Endothelial cell of umbilical vein (primary cell): ENCODE measurements at regions not wholly inside any gene's neighbourhood (a gene's known extent, or its start where the extent isn't known, plus 50 kb on each side); places are given as distances from the start of the nearest gene placed in this dataset.

Experiments
- BruUV-seq: library from RNA; stranded (reverse); fragments of 400-500 nt; replicated peaks from 2 replicates; lab custom pipeline; 2021; lab: Mats Ljungman, UMichigan
- CTCF ChIA-PET: fragments of 300-600, 350-600 bp; sonication (Branson Sonifier 250); formaldehyde crosslinking; loops from one replicate; lab custom pipeline; 2021; ENCODE audit warnings: antibody characterized with exemption, inconsistent platforms; lab: Charles Lee
- POLR2A ChIA-PET: fragments of 300-600, 350-600 bp; sonication (Branson Sonifier 250); formaldehyde crosslinking; loops from one replicate; lab custom pipeline; 2021; ENCODE audit warnings: antibody characterized with exemption, inconsistent platforms; lab: Charles Lee
- DNase-seq: peaks from one replicate; pipeline ENCODE4 v3.0.0-alpha.2; 2011; ENCODE audit warnings: low read depth, low spot score
- FAIRE-seq: peaks from 2 replicates; lab custom pipeline; 2011; peaks lifted over from hg19 to GRCh38; lab: Jason Lieb, UNC
- H2AFZ ChIP-seq: 2 replicates; pipeline ENCODE4 v1.6.0; 2012; ENCODE audit warnings: low read depth, low read length, control low read depth, inconsistent platforms
- H3K27ac ChIP-seq: 2 replicates; pipeline ENCODE4 v1.5.1; 2011; ENCODE audit warnings: low read depth, mild to moderate bottlenecking, control low read depth, low read length, moderate library complexity; ENCODE audit not compliant: insufficient read depth
- H3K27me3 ChIP-seq, 2 experiments: 2 replicates each; pipeline versions ENCODE4 v1.6.0 to v1.6.1; 2011; ENCODE audit warnings: low read length in 2 of 2, mixed read lengths in 1 of 2; ENCODE audit not compliant: control insufficient read depth in 2 of 2, insufficient read depth in 2 of 2
- H3K36me3 ChIP-seq, 2 experiments: 2 replicates in 1 of 2; 3 replicates in 1 of 2; pipeline ENCODE4 v1.5.1; 2011; ENCODE audit warnings: low read length in 2 of 2, mild to moderate bottlenecking in 1 of 2, moderate library complexity in 1 of 2; ENCODE audit not compliant: control insufficient read depth in 2 of 2, insufficient read depth in 2 of 2; ENCODE audit errors: extremely low read depth in 1 of 2
- H3K4me1 ChIP-seq: 3 replicates; pipeline ENCODE4 v1.5.1; 2011; ENCODE audit warnings: mild to moderate bottlenecking, low read length; ENCODE audit not compliant: control insufficient read depth, insufficient read depth; ENCODE audit errors: extremely low read depth
- H3K4me2 ChIP-seq: 2 replicates; pipeline ENCODE4 v1.6.1; 2011; ENCODE audit warnings: low read length, control low read depth, mixed read lengths; ENCODE audit not compliant: insufficient read depth
- H3K4me3 ChIP-seq, 3 experiments: fragments of 200-600 bp in 1 of 3; sonication (generic), shearing (Covaris generic) in 1 of 3; replicated peaks in 1 of 3; 2 replicates each; pipeline ENCODE4 v1.5.1; 2011 to 2016; ENCODE audit warnings: control low read depth in 3 of 3, low read length in 3 of 3, mild to moderate bottlenecking in 2 of 3, inconsistent platforms in 1 of 3, low read depth in 1 of 3, moderate library complexity in 1 of 3; ENCODE audit not compliant: insufficient read depth in 1 of 3
- H3K79me2 ChIP-seq: 2 replicates; pipeline ENCODE4 v1.6.0; 2012; ENCODE audit warnings: low read length, inconsistent platforms; ENCODE audit not compliant: control insufficient read depth, insufficient read depth
- H3K9ac ChIP-seq: replicated peaks from 2 replicates; pipeline ENCODE3; 2011; ENCODE audit warnings: low read length, control low read depth; ENCODE audit not compliant: insufficient read depth; ENCODE audit errors: extremely low read depth
- H3K9me1 ChIP-seq: replicated peaks from 3 replicates; pipeline ENCODE4 v1.6.0; 2011; ENCODE audit warnings: mild to moderate bottlenecking, low read length; ENCODE audit not compliant: control insufficient read depth, insufficient read depth; ENCODE audit errors: extremely low read depth
- H3K9me3 ChIP-seq: replicated peaks from 2 replicates; pipeline ENCODE4 v1.5.1; 2012; ENCODE audit warnings: low read length, inconsistent platforms; ENCODE audit not compliant: control insufficient read depth, insufficient read depth
- H4K20me1 ChIP-seq: replicated peaks from 2 replicates; pipeline ENCODE3; 2011; ENCODE audit warnings: mild to moderate bottlenecking, low read length; ENCODE audit not compliant: control insufficient read depth, insufficient read depth; ENCODE audit errors: extremely low read depth
- EZH2 ChIP-seq: IDR thresholded peaks from 2 replicates; pipeline ENCODE4 v1.6.1; 2012; ENCODE audit warnings: borderline replicate concordance, low read depth, mild to moderate bottlenecking, moderate library complexity, low read length, inconsistent platforms; ENCODE audit not compliant: severe bottlenecking
- FOS ChIP-seq: IDR thresholded peaks from 2 replicates; pipeline ENCODE4 v1.6.1; 2011; ENCODE audit warnings: mild to moderate bottlenecking, low read length, moderate library complexity, borderline replicate concordance; ENCODE audit not compliant: insufficient read depth
- GATA2 ChIP-seq: IDR thresholded peaks from 2 replicates; pipeline ENCODE4 v1.7.0; 2011; ENCODE audit warnings: low read depth, mild to moderate bottlenecking, moderate library complexity, mixed read lengths, low read length; ENCODE audit not compliant: insufficient read length, insufficient read depth
- JUN ChIP-seq: IDR thresholded peaks from 2 replicates; pipeline ENCODE4 v1.6.1; 2011; ENCODE audit warnings: borderline replicate concordance, low read depth; ENCODE audit not compliant: insufficient read length, insufficient read depth
- MYC ChIP-seq: IDR thresholded peaks from one replicate; pipeline ENCODE4 v1.6.1; 2011; ENCODE audit warnings: mild to moderate bottlenecking, low read depth, low read length
- POLR2A ChIP-seq: IDR thresholded peaks from 2 replicates; pipeline ENCODE4 v1.6.1; 2012; ENCODE audit warnings: low read depth, mild to moderate bottlenecking, control low read depth, low read length
- POLR2AphosphoS5 ChIP-seq: IDR thresholded peaks from 2 replicates; pipeline ENCODE4 v1.6.1; 2012; ENCODE audit warnings: low read depth, mild to moderate bottlenecking, control low read depth, low read length, moderate library complexity; ENCODE audit not compliant: insufficient read depth
- dilution Hi-C: fragments of 300-500 bp; cut with MboI; formaldehyde crosslinking; loops from one replicate; pipeline ENCODE4 v1.15.0; 2019; ENCODE audit warnings: low sequenced_read_pairs; ENCODE audit not compliant: extremely low pct_ligation_motif_present
- intact Hi-C: fragments of 100-400 bp; cut with micrococcal nuclease; formaldehyde crosslinking; loops from one replicate; pipeline ENCODE4 v1.10.0; 2022
- TF ChIP-seq, protein P1 (sequence below), 2 donors: IDR thresholded peaks; 1 replicate in 1 of 2; 2 replicates in 1 of 2; pipeline ENCODE4 v1.5.1; 2011; ENCODE audit warnings: low read length in 2 of 2, mild to moderate bottlenecking in 2 of 2, moderate library complexity in 2 of 2, control low read depth in 1 of 2, inconsistent platforms in 1 of 2, low read depth in 1 of 2; ENCODE audit not compliant: insufficient read depth in 1 of 2; ENCODE audit errors: extremely low read depth in 1 of 2
- TF ChIP-seq, protein P2 (sequence below): IDR thresholded peaks from 2 replicates; pipeline ENCODE4 v1.6.1; 2011; ENCODE audit not compliant: insufficient read depth, insufficient read length

DNA sequence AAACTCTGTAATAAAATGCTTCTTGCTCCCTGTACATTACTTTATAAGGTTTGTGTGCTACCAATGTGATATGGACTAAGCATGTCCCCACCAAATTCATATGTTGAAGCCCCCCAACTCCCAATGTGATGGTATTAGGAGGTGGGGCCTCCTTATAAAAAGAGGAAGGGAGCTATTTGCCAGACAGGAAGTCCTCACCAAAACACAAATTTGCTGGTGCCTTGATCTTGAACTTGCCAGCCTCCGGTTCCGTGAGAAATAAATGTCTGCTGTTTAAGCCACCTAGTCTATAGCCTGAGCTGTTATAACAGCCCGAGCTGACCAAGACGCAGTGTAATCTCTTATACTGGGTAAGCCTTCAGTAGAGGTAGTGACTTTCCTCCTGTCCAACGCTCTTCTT lies 114.5 kb downstream of the INHBA start:
- dilution Hi-C loops (no loop called here), intact Hi-C loops (no loop called here)
- Histone ChIP-seq H3K27ac (no peak overlapping the region), H3K9me3 (no peaks in the 10 kb centered on the region), H3K36me3 (no peaks in the 10 kb centered on the region), H3K4me3 (no peak overlapping the region), H3K79me2 (no peaks in the 10 kb centered on the region), H3K27me3 (no peaks in the 10 kb centered on the region), H2AFZ (no peak overlapping the region), H4K20me1 (no peaks in the 10 kb centered on the region), H3K9me1 (no peaks in the 10 kb centered on the region), H3K9ac (no peak overlapping the region), H3K4me1 (no peaks in the 10 kb centered on the region), H3K4me2 (no peak overlapping the region)
- no peak for FAIRE-seq
- no peak for DNase-seq
- BruUV-seq = no TSS peak
- POLR2A ChIA-PET = no interaction called here
- CTCF ChIA-PET = no interaction called here
- no peak for TF ChIP-seq MYC
- TF ChIP-seq, protein P1, sequence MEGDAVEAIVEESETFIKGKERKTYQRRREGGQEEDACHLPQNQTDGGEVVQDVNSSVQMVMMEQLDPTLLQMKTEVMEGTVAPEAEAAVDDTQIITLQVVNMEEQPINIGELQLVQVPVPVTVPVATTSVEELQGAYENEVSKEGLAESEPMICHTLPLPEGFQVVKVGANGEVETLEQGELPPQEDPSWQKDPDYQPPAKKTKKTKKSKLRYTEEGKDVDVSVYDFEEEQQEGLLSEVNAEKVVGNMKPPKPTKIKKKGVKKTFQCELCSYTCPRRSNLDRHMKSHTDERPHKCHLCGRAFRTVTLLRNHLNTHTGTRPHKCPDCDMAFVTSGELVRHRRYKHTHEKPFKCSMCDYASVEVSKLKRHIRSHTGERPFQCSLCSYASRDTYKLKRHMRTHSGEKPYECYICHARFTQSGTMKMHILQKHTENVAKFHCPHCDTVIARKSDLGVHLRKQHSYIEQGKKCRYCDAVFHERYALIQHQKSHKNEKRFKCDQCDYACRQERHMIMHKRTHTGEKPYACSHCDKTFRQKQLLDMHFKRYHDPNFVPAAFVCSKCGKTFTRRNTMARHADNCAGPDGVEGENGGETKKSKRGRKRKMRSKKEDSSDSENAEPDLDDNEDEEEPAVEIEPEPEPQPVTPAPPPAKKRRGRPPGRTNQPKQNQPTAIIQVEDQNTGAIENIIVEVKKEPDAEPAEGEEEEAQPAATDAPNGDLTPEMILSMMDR (IDR thresholded peaks at IDR 0.05; ENCODE audit: extremely low read depth in 1 of 2, insufficient read depth in 1 of 2, low read depth in 1 of 2, low read length in 2 of 2) = no peak
- TF ChIP-seq POLR2AphosphoS5 = no peak
- TF ChIP-seq EZH2 = no peak
- TF ChIP-seq GATA2 = no peak
- TF ChIP-seq FOS = no peak
- no peak for TF ChIP-seq JUN
- no peak for TF ChIP-seq POLR2A
- TF ChIP-seq, protein P2, sequence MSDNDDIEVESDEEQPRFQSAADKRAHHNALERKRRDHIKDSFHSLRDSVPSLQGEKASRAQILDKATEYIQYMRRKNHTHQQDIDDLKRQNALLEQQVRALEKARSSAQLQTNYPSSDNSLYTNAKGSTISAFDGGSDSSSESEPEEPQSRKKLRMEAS = no peak
